ENCODE measurements at regions not wholly inside any gene's neighbourhood (a gene's known extent, or its start where the extent isn't known, plus 50 kb on each side); places are given as distances from the start of the nearest gene placed in this dataset.
"Not testable (repeated sequence)": the region's sequence is repeated elsewhere in the genome, so short reads cannot be mapped to it uniquely, and the experiment has no call there.

- DNase-seq (ENCODE audit: low read depth in 2 of 2), result no peak
Measured at GRCh38 chr13:65307056-65307455, 1923.1 kb downstream of the PCDH9 start.

- DNase-seq (ENCODE audit: low read depth in 2 of 2), result no peak
Measured at GRCh38 chr13:65302691-65303090, 1927.4 kb downstream of the PCDH9 start.

GRCh38 chr13:65301506-65301905 lies 1928.6 kb downstream of the PCDH9 start:
- no peak for DNase-seq (ENCODE audit: low read depth in 2 of 2)

GRCh38 chr13:65300220-65300619 lies 1929.9 kb downstream of the PCDH9 start:
- DNase-seq (ENCODE audit: low read depth in 2 of 2), result no peak

- DNase-seq (ENCODE audit: low read depth in 2 of 2), result no peak
Measured at GRCh38 chr13:65293530-65294198, 1936.5 kb downstream of the PCDH9 start.

DNA sequence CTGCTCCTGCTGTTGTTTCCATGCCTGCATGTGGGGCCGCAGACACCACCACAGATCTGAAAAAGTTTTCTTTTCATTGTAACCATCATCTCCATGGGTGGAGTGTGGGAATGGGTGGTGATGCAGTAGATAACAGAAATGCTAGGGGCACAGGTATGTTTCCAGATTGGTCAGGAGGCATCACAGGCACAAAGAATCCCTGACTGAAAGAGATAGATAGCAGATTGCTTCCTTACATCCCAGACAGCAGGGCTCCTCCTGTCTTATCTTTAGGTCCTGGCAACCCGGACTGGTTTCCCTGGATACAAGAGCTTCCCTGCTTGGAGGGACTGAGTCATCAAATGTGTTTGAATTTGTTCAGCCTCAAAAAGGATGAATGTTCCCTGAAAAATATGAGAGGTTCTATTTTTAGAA lies 1937.6 kb downstream of the PCDH9 start:
- DNase-seq (ENCODE audit: low read depth in 2 of 2), result no peak

DNA sequence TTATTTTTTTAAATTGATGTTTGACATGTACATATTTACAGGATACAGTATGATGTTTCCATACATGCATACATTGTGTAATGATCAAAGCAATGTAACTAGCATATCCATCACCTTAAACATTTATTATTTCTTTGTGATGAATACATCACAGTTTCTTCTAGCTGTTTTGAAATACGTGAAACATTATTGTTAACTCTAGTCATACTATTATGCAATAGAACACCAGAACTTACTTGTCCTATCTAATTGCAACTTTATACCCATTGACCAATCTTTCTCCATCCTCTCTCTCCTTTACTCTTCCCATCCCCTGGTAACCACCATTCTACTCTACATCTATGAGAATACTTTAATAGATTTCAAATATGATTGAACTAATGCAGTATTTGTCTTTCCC lies 1942.7 kb downstream of the PCDH9 start:
- DNase-seq (ENCODE audit: low read depth in 2 of 2), result no peak

DNA sequence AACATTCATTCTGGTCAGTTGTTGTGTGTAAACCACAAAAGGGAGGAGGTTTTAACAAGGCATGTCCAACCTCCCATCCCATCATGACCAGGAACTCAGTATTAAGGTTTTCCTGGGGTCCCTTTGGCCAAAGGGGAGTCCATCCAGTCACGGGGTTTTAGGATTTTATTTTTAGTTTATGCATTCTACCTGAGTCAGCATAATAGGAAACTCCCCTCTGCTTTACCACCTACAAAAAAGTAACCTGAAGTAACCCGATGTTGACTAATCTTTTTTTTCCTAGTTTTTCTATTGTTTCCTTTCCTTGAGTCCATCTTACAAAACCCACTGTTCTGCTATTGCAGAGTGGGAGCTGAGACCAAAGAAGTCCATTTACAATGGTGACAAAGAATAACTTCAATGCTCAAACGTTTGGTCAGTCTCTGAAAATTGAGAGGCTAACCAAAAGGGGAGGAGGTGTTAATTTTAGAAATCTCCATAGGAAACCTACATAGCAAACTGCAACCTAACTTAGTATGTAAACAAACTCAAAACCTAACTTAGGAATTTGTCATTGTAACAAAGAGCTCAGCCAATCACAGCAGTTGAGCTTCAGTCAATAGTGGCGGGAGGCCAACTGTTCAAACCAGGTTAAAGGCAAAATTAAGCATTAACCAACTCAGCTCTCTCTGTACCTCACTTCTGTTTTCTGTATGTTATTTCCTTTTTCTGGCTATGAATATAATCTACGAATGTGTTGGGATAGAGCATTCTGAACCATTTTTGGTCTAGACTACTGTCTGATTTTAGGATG lies 1954.1 kb downstream of the PCDH9 start:
- no peak for DNase-seq (ENCODE audit: low read depth in 2 of 2)

- no peak for DNase-seq (ENCODE audit: low read depth in 2 of 2)
Measured at GRCh38 chr13:65275108-65275507, 1955.0 kb downstream of the PCDH9 start.

DNA sequence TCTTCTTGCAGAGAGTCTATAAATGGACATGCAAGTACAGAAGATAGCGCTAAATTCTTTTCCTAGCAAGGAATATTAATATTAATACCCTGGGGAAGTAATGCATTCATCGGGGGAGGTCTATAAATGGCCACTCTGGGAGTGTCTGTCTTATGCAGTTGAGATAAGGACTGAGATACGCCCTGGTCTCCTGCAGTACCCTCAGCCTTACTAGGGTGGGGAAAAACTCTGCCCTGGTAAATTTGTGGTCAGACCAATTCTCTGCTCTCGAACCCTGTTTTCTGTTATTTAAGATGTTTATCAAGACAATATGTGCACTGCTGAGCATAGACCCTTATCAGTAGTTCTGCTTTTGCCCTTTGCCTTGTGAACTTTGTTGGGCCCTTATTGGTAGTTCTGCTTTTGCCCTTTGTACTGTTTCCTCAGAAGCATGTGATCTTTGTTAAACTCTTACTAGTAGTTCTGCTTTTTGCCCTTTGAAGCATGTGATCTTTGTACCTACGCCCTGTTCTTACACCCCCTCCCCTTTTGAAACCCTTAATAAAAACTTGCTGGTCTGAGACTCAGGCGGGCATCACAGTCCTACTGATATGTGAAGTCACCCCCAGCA lies 1956.2 kb downstream of the PCDH9 start:
- not testable (repeated sequence) for DNase-seq (ENCODE audit: low read depth in 2 of 2)

GRCh38 chr13:65268009-65268408 lies 1962.1 kb downstream of the PCDH9 start:
- DNase-seq (ENCODE audit: low read depth in 2 of 2), result no peak

- no peak for DNase-seq (ENCODE audit: low read depth in 2 of 2)
Measured at GRCh38 chr13:65265988-65266387, 1964.1 kb downstream of the PCDH9 start.

- DNase-seq (ENCODE audit: low read depth in 2 of 2), result no peak
Measured at GRCh38 chr13:65264066-65264465, 1966.1 kb downstream of the PCDH9 start.

- DNase-seq (ENCODE audit: low read depth in 2 of 2), result no peak
Measured at GRCh38 chr13:65260946-65261891, 1968.9 kb downstream of the PCDH9 start.

- no peak for DNase-seq (ENCODE audit: low read depth in 2 of 2)
Measured at GRCh38 chr13:65240773-65241172, 1989.4 kb downstream of the PCDH9 start.

- no peak for DNase-seq (ENCODE audit: low read depth in 2 of 2)
Measured at GRCh38 chr13:65236841-65237418, 1993.2 kb downstream of the PCDH9 start.

- DNase-seq (ENCODE audit: low read depth in 2 of 2), result no peak
Measured at GRCh38 chr13:65217471-65217995, 2012.6 kb downstream of the PCDH9 start.

DNA sequence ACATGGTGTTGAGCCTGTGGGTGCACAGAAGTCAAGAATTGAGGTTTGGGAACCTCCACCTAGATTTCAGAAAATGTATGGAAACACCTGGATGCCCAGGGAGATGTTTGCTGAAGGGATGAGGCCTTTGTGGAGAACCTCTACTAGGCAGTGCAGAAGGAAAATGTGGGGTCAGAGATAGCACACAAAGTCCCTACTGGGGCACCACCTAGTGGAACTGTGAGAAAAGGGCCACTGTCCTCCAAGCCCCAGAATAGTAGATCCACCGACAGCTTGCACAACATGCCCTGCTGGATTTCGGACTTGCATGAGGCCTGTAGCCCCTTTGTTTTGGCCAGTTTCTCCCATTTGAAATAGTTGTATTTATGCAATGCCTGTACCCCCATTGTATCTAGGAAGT lies 2027.3 kb downstream of the PCDH9 start:
- DNase-seq (ENCODE audit: low read depth in 2 of 2), result not testable (repeated sequence)

GRCh38 chr13:65188721-65189120 lies 2041.4 kb downstream of the PCDH9 start:
- DNase-seq (ENCODE audit: low read depth in 2 of 2), result no peak

GRCh38 chr13:65168026-65168425 lies 2062.1 kb downstream of the PCDH9 start:
- no peak for DNase-seq (ENCODE audit: low read depth in 2 of 2)

- no peak for DNase-seq (ENCODE audit: low read depth in 2 of 2)
Measured at GRCh38 chr13:65166675-65167074, 2063.5 kb downstream of the PCDH9 start.
